ENCODE measurements at regions not wholly inside any gene's neighbourhood (a gene's known extent, or its start where the extent isn't known, plus 50 kb on each side); places are given as distances from the start of the nearest gene placed in this dataset.
A peak's percentile ranks its signal among the peaks of the same experiment; 100 is the strongest.

DNA sequence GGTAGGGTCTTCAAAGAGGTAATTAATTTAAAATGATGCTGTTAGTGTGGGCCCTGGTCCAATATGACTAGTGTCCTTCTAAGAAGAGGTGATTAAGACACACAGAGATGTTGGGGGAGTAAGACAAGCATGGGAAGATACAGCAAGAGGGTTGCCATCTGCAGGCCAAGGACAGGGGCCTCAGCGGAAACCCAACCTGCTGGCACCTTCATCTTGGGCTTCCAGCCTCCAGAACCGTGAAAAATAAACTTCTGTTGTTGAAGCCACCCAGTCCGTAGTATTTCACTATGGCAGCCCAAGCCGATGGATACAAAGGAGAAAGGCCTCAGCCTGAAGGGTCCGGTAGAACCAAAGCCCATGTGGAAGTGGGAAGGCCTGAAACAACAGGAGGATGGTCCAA, 161.7 kb upstream of the UBE2E1 start:
- no peak for DNase-seq (ENCODE audit: low read depth)

DNA sequence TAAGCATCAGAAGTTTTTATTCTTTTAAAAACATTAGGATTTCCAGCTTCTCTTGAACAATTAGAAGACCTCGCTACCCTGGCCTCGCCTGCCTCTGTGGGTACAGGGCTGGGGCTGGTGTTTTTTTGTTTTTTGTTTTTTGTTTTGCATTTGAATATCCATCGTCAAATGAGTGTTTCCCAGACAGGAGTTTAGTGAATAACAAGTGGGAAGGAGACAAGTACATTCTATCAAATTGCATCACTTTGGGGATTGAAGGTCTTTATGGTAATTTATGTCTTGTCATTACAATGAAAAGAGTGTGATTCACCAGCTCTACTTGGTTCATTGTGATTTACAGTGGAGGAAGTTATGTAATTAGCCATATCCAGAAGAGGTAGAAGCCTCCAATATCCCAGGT, 161.1 kb upstream of the UBE2E1 start:
- no peak for DNase-seq (ENCODE audit: low read depth)

DNA sequence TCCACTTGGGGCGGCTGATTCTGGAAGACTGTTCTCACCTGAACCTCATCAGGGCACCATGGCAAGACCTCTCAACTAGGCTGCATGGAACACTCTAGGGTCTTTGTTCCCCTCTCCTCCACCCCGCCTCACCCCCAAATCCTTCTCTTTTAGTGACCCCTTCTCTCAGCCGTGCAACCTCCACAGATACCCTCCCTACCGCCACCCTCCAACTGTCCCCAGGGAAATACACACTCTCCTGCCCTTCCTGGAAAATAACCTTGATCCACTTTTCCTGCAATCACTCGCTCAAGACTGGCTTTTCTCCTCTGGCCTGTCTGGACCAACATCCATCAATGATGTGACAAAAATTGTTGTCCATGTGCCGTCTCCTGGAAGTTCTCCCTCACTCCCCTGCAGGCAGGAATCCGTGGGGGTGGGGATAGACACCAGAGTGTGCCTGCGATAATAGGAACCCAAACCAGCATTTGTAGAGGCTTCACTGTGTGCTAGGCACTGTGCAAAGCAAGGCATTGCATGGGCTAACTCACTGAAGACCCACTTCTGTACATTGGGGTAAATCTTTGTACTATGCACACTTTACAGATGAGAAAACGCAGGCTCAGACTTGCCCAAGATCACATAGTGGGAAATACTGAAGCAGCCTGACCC, 160.1 kb upstream of the UBE2E1 start:
- DNase-seq (ENCODE audit: low read depth): no peak

DNA sequence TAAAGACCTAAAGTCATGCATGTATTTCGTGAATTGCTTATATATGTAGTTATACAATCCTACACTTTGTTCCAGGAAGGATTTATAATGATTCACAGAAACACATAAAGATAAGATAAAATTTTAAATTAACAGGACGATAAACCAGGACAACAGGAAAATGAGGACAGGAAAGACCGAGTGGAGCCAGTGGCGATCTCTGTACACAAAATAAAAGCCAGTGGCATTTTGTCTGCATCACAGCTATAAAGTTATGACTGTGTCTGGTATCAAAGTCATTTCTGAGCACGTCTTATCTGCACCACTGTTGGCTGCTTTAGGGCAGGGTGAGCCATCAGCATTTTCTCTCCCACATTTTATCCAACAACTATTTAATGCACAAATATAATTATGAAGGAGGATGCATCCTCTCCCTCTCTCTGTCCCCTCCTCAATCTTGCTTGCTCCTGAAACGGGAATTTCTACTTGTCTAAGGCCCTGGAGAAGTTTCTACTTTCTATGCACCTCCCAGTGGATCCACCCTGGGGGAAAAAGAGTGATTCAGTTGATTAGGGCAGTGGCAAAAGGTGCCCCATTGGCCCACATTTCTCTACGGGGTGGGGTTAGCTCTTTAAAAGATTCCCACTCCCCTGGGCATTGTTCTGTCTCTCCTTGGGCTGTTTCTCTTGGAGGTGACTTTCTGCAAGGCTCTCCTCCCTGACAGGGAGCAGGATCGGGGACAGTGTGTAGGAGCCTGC, 159.4 kb upstream of the UBE2E1 start:
- no peak for DNase-seq (ENCODE audit: low read depth)

DNA sequence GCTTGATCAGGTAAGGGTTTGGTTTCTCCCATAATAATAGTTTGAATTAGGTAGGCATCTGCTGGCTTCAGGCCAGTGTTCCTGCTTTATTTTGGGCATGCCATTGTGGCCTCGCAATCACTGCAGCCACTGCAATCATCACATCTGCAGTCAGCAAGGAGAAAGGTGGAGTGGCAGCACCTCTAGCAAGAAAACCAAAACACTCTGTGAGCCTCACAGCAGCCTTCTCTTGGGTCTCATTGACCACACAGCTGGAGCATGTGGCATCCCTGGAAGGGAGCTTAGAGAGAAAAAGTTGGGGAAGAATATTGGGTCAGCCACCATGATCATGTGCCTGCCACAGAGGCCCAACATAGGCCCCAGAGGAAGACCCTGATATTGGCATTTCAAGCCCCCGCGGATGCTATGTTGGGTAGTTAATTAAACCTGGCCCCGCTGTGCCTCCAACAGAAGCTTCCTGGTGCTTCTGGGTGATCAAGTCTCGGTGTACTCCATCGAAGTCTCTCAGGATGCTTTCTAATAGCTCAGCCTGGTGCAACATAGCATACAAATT, 158.0 kb upstream of the UBE2E1 start:
- DNase-seq (ENCODE audit: low read depth): no peak

DNA sequence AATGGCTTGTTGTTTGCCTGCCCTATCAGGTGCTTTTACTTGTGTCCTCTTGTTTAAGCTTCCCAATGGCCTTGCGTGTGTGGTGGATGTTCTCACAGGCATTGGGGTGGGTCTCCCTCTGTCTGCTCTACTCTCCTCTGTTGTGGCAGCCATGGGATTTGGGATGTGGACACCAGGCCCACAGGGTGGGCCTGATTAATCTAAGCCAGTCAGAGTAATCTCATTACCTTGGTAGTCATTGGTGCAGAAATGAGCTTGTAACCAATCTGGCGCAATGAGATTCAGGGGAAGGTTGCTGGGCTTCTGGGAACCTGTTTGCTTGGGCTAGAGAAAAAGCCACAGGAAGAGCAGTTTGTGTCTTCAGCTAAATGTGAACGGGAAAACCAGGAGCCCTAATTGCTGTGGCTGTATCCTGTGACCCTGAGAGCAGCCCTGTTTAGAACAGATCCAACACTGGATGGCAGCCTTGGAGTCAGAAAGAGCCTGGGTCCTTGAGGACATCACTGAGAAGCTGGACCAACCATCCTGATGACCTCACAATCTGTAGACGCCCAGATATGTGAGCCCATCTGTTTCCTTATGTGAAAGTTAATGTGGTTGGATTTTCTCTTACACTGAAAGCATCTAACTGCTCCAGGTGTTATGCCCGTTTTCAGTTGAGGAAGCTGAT, 157.3 kb upstream of the UBE2E1 start:
- DNase-seq (ENCODE audit: low read depth): peak; percentile 42

DNA sequence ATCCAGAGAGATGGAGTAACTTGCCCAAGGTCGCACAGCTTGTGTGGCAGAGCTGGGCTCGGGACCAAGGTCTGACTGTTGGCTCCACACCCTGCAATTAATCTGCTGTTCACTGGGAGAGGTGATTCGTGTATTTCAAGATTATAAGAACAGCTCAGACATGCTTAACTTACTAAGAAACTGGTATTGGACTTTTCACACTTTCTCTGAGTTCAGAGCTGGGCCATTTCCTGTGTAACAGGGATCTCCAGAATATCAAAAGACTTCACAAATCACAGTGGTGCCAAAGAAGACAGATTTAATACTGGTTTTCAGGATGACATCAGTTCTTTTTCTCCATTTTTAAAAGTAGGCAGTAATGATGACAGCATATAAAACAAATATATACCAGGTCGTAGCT, 156.8 kb upstream of the UBE2E1 start:
- DNase-seq (ENCODE audit: low read depth): no peak

DNA sequence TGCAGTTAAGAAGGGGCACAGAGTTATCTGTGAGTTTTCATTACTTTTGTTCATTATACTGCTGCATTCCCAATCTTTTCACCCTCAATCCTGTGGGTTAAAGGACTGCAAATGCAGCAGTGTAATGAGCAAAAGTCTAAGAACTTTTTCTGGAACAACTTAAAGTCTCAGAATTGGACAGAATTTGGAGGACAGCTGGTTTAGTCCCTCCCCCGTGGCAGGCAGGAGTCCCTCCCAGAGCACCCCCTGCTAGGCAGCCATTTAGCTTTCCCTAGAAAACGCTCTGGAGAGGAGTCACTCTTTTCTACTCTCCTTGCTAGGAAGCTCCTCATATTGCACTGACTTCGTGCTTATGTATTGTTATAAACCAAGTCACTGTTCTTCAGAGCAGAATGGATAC, 156.3 kb upstream of the UBE2E1 start:
- no peak for DNase-seq (ENCODE audit: low read depth)

DNA sequence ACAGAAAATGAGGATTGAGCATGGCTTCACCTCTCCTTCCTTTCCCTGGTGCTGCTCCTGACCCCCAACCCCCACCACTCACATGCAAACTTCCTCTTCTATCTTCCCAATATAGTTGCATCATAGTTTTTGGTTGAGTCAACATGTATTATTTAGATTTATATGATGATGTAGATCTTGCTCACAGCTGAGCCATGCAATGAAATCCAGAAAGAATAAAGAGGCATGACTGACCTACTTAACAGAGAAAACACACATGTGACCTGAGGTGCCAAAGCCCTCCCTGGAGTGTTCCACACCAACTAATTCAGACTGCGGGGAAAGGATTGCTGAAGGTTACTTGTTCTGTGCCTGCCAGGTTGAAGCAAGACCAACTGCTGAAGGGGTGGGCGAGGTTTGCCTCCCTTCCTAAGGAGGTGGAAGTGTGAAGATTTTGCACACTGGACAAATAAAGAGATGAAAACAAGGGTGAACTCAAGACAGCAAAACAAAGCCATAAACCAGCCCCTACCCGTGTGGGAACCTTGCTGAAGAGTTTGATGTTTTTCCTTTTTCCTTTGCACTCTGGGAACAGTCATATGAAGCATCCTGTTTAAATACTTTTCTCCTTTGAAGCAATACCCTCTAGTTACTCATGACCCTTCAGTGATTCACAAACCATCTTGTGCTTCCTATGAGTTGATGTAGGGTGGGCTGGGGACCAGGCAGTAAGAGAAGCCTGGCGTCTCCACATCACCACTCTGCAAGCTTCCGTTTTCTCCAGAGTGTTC, 155.2 kb upstream of the UBE2E1 start:
- DNase-seq (ENCODE audit: low read depth): peak; percentile 53

DNA sequence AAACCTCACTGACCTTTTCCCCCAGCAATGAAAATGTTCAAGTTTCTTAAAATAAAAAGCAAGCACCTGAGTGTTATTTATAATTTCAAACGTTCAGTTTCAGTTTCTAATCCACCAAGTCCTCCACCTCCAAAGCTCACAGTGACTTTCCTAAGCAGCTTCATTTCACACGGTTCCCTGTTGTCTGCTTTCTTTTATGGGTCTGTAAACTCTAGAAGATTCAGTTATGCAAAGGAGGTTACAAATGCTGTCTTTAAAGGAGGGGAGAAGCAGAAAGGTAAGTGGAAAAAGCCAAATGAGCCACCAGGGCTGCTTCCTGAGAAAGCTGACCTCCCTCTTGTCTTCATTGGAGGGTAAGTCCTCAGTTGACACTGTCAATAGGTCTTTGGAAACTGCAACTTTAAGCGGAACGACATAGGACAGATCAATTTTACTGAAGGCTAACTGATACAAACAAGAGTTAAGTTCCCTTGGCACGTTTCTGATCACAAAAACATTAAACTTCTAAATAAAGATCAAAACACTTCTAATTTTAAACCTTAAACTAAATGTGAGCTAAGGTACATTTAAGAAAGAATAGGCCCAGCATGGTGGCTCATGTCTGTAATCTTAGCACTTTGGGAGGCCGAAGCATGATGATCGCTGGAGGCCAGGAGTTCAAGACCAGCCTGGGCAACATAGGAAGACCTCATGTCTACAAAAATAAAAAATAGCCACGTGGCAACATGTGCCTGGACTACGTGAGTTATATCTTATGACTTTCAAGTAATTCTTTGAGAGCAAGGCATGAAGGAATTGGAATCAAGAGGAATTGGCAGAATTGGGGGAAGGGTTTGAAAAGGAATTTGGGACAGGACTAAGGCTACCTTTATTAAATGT, 151.9 kb upstream of the UBE2E1 start:
- no peak for DNase-seq (ENCODE audit: low read depth)

DNA sequence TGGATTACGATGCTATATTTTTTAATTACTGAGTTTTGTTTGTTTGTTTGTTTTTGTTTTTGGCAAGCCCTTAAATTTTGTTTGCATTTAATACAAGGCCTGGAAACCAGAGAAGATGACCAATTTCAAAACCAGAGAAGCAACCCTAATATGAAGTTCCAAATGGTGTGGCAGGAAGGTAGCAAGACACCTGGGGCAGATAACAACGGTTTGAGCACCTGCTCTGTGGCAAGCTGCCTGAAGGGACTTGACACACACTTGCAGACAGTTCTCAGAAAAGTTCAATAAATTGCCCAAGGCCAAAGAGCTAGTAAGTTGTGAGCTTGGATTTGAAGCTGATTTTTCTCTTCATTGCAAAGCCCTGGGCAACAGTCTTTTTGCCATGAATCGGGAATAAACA, 151.2 kb upstream of the UBE2E1 start:
- no peak for DNase-seq (ENCODE audit: low read depth)

DNA sequence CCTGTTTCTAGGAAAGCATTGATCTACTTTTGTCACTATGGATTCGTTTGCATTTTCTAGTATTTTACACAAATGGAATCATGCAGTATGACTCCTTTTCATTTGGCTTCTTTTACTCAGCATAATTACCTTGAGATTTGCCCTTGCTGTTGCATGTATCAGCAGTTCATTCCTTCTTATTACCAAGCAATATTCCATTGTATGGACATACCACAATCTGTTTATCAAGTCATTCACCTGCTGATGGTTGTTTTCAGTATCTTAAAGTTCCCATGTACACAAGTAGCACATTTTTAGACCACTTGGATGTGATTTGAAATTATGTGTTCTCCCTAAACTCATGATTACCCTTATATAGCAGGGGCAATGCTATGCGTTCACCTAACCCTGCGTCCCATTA, 150.0 kb upstream of the UBE2E1 start:
- no peak for DNase-seq (ENCODE audit: low read depth)

DNA sequence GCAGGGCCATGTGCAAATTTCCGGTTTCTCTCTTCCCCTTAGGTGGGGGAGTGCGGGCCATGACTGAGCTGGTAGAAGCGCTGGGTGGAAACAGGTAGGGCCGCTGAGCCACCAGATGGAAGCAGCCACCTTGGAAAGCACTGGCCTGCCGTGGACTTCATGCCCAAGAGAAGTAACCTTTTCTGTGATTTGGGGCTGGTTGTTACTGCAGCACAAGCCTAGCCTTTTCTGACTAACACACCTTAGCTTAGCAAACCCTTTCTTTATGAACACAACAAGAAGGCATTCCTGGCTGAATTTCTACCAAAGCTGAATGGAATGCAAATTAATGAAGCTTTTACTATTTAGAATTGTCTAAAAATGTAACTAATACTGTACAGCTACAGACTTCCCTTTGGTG, 149.6 kb upstream of the UBE2E1 start:
- DNase-seq (ENCODE audit: low read depth): no peak

DNA sequence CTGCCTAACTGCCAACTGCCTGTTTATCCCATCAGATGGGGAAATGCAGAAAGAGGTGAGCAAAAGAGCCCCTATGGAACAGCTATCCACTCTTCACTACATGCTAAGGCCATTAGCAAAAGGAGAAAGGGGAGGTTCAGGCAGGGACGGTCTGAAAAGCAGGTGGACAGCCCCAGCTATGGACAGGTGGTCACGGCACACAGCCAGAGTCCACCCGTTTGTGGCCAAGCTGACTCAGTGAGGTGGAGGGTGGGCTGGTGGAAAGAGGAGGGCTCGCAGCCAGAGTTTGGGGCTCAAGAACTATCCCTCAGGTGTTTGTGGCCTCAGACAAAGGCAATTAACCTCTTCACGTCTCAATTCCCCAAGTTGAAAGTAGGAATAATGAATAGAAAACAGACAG, 148.9 kb upstream of the UBE2E1 start:
- DNase-seq (ENCODE audit: low read depth): no peak

DNA sequence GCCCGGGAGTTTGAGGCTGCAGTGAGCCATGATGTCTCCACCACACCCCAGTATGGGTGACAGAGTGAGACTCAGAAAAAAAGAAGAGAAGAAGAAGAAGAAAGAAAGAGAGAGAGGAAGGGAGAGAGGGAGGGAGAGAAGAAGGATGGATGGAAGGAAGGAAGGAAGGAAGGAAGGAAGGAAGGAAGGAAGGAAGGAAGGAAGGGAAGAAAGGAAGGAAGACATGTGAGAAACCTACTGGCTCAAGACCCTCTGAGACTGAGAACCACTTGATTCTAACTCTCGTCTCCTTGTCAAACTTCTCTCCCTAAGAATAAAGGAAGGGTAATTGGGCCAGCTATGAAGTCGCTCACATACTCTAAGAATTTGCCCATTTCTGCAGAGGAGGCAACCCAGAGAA, 148.1 kb upstream of the UBE2E1 start:
- no peak for DNase-seq (ENCODE audit: low read depth)

DNA sequence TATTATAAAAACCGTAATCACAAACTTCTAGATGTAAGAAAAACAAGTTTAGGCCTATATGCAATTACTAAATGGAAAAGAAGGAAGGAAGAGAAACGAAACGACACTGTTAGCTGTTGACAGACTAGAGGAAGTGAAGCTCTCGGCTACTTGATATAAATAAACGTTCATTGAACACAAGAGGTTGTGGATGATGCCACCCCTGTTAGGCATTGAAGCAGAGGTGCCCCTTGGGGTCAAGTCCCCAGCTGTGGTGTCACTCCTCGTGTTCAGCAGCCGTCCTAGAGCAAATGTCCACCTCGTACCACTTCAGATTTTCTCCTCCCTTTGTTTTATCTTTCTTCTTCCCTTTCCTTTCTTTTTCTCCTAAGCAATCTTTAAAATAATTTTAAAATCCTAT, 146.5 kb upstream of the UBE2E1 start:
- no peak for DNase-seq (ENCODE audit: low read depth)

DNA sequence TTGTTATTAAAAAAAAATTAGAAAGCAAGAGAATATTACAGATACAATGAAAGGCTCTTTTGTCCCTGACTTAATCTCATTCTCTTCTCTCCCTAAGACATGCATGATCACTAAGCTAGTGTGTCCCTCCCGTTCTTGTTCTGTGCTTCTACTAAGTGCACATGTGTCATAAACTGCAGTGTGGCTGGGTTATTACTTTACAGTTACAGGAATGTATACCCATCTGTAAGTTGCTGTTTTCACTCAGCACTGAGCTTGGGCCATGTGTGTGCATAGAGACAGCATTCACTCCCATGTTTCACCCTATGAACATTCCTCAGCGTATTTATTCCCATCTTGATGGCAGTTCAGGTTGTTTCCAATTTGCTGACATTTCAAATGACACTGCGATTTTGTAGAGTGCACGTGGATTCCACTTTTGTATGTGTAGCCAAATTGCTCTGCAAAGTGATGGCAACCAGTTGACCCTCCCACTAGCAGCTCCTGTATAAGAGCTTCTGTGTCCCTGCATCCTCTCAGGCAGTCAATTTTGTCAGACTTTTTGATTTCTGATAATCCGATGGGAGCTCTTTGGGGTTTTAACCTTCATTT, 145.8 kb upstream of the UBE2E1 start:
- DNase-seq (ENCODE audit: low read depth): no peak

DNA sequence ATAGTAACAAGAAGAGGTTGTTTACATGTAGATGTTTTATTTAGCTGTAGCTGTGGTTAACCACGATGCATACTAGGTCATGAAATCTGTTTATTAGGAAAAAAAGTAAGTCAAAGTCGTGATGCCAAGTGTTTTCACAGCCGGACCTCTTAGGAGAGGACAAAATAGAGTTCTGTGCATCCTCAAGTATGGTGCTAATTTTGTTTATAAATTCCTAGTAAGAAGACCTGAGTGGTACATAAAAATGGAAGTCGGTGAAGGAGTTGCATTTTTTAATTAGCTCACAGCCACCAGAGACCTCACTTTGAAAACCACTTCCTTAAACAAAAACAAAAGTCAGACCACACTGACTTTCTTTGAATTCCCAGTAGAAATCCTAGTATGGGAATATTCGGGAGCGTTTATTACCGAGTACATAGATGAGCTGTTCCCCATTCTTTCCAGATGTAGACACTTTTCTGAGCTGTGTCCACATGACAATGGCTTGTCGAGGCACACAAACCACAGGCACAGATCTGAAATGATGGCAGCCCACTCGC, 143.6 kb upstream of the UBE2E1 start:
- no peak for DNase-seq (ENCODE audit: low read depth)

DNA sequence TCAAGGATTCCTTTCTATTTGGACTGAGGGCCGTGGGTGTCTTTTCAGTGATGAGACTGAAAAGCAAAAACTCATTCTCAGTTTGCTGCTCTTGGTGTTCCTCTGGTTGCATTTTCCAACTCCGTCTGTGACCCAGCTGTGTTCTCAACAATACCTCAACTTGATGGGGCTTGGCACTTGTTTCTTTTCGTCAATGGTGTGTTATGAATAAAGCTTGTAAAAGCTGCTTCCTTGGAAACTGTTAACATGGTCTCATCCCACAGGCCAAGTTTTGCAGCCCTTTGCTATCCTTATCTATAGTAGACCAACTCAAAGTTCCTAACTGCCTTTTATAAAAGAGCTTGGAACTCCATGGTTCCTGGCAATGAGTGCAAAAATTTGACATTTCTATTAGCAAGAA, 142.5 kb upstream of the UBE2E1 start:
- no peak for DNase-seq (ENCODE audit: low read depth)

DNA sequence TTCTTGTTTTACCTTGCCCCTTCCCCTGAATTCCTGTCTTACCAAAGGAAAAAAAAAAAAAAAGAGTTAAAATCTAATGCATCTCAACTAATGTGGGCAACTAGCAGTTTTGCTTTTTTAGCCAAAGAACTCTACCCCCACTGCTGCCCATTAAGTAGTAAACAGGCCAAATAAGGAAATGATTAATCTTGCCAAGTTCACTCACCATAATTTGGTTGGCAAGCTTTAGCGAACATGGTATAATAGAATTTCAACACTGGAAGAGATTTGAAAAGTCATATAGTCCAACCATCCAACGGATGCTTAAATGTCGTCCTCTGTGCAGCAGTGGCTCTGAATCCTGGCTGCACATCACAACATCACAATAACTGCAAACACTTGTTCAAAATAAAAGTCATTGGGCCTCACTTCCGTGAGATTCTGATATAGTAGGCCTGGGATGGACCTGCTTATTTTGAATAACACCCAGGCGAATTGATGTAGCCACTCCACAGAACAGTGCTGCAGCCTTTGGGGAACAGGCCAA, 142.0 kb upstream of the UBE2E1 start:
- DNase-seq (ENCODE audit: low read depth): no peak

DNA sequence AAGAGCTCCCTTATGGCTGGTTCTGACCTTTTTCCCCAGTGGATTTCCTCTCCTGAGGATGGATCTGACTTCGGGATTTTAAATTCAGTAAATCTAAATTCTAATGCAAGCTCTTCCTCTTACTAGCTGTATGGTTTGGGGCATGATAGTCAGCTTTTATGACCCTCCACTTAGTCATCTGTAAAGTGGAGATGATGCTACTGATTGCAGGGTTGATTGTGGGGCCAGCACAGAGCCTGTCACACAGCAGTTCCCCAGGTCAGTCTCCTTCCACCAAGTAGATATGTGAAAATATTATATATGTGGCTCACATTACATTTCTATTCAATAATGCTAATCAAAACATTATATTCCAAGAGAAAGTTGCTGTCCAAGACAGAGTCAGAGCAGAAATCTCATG, 141.3 kb upstream of the UBE2E1 start:
- DNase-seq (ENCODE audit: low read depth): no peak
